Kidney glomerular epithelial cell (primary cell): ENCODE measurements at regions not wholly inside any gene's neighbourhood (a gene's known extent, or its start where the extent isn't known, plus 50 kb on each side); places are given as distances from the start of the nearest gene placed in this dataset.

Source experiments
- DNase-seq: peaks from one replicate; lab custom pipeline; 2025; lab: John Stamatoyannopoulos, UW

DNA sequence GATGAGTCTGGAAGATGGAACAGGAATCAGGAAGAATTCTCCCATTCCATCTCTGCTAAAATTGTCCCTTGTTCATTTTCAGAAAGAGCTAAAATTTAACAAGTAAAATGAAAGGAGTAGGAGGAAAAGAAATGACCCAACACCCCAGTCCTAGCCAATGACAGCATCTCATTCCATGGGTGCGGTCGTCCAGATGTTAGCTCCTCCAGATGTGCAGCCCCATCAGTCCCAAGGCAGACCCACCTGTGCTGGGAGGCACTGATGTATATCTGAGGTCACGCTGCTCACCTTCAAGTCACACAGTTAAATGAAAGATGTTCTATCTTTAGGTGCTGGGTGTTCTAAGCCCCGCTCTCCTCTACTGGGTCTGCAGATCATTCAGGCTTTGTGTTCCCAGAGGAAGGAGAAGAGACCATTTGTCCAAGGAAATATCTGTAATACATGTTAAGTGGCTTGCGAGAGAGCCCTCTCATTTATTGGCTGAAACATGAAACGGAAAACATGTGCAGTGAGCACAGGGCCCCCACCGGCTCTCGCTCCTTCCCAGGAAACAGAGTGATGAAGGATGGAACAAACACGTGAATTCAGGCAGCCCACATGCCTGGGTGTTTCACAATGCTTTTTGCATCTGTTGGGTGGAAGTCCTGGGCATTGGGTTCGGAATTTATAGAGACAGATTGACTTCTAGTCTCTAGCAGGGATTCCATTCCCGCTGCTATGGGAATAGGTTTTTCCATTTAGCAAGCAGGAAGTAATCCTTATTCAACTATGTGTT lies 294.6 kb downstream of the NUAK1 start:
- no peak for DNase-seq

DNA sequence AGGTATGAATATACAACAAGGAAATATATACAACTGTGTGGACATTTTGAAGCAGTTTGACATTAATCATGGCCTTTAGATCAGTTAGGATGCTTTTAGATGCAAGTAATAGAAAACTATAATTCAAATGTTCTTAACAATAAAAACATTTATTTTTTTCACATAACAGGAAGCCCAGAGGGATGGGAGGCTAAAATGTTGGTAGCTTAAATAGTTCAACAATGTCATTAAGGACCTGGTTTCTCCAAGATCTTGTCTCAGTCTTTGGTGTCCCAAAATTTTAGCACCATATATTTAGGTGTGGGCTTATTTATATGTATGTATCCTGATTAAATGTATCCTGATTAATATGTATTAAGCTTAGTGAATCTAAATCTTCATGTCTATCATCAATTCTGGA lies 292.4 kb downstream of the NUAK1 start:
- DNase-seq = no peak

DNA sequence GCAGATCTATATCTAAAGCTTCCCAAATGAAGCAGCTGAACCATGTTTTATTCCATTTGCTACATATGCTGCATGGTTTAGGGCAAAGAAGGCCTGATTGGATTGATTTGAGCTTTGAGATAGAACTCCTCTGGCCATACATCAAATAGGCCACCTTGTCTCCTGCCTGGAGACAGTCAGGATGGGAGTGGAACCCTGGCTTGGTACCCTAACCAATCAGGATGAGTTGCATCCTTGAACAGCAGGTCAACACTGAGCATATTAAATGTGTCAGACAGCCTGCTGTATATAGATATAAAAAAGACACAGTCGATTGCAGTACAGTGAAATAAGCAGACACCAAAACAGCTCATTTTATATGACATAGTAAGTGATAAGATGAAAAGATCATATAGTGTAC lies 291.7 kb downstream of the NUAK1 start:
- no peak for DNase-seq

DNA sequence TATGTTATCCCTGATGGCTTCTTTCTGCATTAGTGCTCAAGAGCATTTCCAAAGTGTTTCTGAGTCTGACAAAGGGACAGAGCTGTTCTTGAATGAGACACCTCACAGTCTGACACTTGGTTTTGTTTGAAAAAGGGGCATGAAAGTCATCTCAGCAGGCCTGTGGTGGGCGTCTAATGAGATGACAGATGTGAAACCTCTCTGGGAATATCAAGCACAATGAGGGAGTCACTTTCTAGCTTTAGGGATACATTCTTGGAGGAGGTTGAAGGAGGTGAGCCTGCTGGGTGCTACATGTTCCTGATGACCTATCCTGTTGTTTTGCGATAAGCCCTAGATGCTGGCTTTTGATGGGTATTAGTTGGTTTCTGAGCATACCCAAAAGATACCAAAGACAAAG lies 290.5 kb downstream of the NUAK1 start:
- DNase-seq = no peak

DNA sequence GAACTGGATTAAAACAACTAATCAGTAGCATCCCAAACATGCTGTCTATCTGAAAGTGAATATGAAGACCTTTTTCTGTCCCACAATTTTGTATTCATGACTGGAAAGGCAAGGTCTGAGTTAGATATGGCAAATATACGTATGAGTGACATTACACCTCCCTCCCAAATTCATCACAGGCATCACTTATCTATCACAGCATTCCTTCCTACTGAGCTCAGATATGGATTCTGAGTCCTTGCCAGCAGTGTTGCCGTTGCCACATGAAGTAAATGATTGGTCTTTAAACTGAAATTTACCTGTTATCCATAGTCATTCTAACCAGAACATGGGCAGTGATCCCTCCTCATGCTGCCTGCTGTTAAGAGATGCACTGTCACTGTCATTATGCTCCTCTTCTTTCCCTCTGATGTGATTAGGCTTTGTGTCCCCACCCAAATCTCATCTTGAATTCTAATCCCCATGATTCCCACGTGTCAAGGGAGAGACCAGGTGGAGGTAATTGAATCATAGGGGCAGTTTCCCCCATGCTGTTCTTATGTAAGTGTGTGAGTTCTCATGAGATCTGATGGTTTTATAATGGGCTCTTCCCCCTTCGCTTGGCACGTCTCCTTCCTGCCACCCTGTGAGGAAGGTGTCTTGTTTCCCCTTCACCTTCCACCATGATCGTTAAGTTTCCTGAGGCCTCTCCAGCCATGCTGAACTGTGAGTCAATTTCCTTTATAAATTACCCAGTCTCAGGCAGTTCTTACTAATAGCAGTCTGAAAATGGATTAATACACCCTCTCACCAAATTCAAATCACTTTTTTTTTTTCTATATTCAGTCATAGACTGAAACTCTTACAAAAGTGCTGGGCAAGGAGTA lies 288.4 kb downstream of the NUAK1 start:
- no peak for DNase-seq

DNA sequence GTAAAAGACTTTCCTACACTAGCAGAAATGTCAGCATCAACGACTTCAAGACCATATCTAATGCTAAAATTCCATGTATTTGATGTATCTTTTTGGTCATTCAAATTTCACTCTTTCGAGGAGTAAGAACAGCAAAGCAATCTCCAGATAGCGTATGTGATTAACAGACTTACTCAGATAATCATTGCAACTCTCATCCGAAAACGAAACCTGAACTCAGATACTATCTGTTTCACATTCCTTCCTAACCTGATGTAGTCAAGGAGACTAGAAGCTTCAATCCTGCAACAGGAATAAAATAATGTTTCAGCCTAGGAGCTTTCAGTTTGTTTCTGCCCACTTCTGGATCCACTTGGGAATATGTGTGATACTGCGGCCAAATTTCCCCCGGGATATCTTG lies 286.3 kb downstream of the NUAK1 start:
- no peak for DNase-seq

DNA sequence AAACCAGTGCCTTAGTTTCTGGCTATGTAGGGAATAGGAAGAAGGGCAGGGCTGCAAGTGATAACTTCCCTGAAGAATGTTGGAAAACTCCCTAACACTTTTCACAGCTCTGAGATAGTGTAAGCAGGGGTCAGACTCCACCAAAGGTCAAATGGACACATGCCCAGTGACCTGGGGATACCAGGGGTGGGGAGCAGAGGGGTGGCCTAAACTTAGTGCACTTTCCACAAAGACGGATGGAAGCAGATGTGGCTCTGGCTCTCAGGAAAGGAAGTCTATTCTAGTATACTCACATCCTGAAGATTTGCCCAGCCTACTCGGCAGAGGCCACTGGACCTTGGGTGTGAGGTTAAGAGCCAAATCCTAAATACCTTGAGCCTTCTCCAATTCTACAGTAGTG lies 285.8 kb downstream of the NUAK1 start:
- no peak for DNase-seq

DNA sequence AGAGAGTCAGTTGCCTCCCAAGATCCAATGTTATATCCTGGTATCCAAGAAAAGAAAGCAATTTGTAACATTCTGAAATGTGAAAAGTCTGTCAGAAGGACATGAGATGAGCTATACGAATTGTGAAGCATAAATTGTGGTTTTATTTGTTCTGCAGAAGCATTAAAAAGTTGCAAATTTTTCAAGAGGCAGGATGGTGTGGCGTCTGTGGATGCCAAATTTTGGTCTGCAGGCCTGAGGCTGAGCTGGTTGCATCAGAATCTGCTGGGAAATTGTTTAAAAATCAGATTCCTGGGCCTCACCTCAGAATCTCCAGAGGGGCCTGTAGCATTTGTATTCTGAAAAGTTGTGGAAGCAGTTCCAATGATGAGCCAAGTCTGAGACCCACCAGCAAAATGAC lies 284.7 kb downstream of the NUAK1 start:
- no peak for DNase-seq

DNA sequence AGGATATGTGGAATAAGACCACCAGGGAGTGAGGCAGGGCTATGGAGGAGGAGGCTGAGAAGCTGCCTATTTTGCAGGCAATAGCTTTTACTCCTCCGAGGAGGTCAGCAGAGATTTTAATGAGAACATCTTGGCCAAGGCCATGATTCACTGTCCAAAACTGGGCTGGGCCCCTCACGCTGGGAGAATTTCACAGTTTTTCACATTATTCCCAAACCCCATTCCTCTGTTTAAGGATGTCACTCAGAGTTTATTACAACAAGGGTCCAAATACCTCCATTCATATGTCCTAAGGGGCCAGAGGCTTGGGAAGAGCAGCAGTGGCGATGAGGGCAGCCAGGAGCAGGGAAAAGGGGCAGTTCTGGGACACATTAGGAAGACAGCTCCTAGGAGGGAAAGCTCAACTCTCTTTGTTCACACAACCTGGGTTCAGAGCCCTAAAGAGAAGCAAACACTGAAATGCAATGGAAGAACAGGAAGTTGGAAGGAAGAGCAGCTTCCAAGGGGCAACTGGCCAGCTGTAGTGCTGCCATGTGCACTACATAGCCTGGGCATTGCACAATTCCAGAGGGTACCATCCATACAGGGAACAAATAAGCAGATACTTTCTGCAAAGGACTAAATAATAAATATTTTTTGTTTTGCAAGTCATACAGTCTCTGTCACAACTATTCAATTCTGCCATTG lies 283.2 kb downstream of the NUAK1 start:
- DNase-seq = no peak

DNA sequence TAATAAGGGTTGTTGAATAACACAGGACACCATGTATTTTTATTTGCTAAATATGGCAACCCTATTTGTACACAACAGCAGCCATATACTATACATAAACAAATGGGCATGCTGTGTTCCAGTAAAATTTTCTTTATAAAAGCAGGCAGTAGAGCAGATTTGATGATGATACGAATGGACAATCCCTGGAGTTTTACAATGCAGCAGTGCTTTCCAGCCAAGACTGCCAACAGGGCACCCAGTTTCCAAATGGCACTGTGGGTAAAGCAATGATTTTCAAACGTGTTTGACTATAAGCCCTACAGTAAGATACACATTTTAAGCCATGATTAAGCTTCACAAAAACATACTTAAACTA lies 282.7 kb downstream of the NUAK1 start:
- DNase-seq = no peak

DNA sequence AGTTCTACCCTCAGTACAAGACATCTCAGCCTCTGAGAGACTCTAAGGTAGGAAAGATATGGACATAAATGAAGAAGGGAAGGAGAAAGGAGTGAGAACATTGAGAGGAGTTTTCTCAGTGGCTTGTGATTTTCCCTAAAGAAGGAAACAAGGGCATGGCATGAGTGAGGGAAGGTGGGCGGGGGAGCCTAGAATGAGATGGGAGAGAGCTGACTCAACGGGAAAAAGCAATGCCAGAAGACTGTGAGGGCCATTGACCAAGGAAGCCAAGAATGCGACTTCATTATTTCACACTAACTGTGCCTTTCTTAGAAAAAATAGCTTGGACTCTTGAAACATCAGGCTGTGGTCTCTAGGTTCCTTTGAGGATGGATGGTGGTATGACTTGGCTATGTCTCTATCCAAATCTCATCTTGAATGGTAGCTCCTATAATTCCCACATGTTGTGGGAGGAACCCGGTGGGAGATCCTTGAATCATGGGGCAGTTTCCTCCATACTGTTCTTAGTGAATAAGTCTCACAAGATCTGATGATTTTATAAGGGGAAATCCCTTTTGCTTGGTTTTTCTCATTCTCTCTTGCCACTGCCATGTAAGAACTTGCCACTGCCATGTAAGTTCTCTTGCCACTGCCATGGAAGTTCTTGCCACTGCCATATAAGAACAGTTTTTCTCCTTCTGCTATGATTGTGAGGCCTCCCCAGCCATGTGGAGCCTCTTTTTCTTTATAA lies 279.6 kb downstream of the NUAK1 start:
- no peak for DNase-seq

DNA sequence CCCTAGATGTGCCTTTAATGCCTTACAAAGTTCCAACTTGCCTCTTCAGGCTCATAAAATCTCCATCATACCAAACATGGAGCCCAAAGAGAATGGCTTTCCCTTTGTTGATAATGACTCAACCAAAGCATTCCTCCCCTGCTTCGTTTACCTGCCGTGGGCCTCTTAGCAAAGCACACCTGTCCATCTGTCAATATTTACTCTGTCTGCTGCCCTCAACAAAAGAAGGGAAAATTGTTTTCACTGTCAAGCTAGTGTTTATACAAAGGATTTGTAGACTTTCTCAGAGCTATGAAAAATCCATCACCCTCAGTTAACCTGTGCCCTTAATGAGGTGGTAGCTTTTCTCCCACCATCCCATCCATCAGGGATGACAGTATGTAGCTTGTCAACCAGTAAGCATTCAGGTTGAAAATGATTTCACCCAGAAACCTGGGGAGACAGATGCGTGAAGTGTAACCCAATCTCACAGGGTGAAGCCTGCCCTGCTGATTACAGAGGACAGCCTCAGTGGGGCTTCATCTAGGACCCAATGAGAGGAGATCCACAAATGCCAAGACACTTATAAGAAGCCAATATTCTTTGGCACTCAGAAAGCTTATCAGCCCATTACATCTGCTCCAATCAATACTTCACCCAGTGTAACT lies 278.1 kb downstream of the NUAK1 start:
- no peak for DNase-seq

DNA sequence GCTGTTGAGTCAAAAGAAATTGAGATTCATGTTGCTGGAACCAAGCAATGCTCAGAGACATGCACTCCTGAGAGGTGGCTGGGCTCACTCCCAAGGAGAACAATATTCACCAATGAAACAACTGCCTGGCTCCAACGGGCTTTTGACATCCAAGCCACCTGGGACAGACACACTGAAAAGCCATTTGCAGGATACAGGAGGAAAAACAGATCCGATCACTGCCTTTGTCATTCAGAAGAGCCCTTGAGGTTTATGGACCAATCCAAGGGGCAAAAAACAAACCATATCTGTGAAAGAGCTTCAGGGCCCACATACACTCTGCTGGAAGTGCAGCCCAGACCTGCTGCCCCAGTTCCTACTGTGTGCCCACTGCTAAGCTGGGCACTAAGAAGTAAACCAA lies 277.5 kb downstream of the NUAK1 start:
- no peak for DNase-seq

DNA sequence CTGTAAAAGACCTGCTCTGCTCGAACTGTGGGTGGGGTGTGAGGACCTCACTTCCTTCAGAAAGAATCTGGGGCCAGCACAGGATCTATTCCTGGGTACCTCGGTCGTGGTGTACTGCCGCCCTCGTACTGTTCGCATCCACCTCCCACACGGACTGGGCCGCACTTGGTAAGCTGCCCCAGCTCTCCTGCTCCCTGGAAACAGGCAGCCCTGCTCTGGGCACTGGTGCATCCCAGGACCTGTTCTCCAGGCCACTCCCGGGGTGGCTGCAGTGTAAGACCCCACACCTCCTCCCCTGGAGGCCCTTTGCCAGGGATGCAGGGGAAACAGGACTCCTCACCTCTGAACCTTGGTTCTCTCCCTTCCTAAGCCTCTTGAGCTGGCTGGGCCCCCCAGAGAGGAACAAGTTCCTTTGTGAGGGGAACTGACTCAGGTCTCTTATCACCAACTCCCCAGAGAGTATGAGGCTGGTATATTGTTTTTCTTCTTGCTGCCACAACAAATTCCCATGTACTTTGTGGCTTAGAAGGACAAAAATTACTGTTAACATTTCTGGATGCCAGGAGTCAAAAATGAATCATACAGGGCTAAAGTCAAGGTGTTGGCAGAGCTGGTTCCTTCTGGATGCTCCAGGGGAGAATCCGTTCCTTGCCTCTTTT lies 276.5 kb downstream of the NUAK1 start:
- DNase-seq = no peak

DNA sequence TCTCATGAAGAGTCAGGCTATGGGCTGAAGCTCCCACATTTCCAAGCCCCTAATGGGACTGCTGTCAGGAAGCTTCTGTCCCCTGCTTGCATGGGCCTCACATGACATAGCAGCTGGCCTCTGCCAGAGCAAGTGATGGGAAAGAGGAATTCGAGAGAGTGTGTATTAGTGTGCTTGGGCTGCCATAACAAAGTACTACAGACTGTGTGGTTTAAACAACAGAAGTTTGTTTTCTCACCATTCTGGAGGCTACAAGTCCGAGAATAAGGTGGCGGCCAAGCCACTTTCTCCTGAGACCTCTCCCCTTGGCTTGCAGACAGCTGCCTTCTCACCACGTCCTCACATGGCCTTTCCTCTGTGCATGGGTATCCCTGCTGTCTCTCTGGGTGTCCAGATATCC lies 274.4 kb downstream of the NUAK1 start:
- no peak for DNase-seq

DNA sequence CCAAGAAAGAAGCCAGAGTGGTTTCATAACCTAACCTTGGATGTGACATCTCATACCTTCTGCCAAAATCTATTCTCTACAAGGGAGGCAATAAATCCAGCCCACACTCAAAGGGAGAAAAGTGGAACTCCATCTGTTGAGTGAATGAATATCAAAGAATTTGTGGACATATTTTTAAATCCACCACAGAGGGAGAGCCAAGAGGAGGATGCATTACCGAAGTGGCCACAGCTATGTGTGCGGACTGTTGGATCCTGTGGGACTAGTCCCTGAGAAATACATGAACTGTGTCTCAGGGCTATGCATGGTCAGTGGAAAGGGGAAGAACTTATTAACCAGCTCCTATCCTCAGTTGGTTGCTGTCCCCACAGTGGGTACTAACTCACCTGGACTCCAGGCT lies 273.9 kb downstream of the NUAK1 start:
- no peak for DNase-seq

DNA sequence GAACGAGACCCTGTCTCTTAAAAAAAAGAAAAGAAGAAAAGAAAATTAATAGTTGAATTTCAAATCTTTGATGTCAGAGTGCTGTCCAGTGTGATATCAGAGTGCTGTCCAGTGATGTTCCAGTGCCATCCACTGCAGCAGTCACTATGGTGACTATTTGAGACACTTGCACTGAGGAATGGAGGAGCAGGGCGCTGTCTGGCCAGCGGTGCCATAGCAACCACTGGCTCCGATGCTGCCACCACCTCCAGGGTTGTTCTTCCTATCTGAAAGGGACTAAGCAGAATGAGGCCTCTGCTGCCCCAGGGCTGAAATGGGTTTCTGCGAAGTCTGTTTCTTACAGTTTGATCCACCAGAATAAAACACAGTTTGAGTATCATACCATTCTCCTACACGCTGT lies 272.9 kb downstream of the NUAK1 start:
- DNase-seq = no peak

DNA sequence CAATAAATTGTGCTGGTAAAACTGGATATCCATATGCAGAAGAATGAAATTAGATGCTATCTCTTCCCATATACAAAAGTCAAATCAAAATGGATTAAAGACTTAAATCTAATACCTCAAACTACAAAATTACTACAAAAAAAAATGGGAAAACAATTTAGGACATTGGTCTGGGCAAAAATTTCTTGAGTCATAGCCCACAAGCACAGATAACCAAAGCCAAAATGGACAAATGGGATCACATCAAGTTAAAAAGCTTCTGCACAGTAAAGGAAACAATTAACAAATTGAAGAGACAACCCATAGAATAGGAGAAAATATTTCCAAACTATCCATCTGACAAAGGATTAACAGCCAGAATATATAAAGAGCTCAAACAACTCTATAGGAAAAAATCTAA lies 264.6 kb downstream of the NUAK1 start:
- DNase-seq = no peak

DNA sequence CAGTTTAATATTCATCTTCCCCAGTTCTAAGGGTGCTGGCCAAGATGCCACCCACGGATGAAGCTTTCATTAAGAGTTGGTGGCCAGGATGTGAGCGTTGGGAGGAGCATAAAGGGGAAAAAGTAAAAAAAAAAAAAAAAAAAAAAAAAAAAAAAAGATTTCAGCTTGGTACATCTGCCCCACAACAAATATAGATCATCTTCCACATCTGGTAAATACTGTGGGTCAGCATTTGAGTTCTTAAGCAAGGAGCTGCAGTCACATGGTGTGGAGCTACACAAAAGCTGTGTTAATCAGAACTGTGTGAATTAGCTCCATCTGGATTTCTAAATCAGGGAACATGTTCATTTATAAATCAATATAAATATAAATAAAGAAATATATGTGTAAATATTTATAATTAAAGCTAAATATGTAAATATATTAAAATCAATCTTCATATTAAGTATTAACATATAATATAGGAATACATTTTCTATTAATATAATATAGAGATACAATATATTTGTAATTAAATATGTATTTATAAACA lies 262.3 kb downstream of the NUAK1 start:
- no peak for DNase-seq

DNA sequence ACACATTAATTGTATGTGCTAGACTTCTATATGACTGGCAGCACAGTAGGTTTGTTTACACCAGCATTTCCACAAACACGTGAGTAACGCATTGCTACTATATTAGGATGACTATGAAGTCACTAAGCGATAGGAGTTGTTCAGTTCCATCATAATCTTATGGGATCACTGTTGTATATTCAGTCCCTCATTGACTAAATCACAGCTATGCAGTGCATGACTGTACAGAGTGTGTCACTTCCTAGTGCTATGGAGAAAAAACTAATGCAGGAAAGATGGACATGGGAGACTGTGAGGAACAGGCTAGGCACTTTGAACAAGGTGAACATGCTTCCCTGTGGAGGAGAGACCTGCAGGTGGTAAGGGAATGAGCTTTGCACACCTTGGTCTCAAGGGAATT lies 259.8 kb downstream of the NUAK1 start:
- no peak for DNase-seq

DNA sequence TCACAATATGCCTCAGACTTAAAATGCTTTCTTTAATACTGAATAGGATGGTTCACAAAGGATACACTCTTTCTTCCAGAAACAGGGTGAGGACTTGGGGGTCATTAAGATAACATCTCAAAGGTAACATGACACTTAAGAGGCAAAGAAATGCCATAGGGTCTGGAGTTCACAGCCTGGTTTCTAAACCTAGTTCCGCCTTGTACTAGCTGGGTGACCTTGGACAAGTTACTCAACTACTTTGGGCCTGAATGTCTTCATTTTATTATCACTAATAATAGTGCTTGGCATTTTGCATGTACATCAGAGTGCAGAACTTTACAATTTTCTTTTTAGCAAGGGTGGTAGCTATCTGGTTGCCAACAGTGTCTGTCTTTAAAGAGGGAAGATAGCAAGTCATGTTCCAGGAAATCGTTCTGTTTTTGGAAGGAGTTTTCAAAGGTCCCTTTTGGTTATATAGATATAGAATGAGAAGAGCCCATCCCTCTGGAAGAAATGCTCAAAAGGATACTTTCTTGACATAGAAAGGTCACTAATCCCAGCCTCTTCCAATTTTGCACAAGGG lies 257.8 kb downstream of the NUAK1 start:
- DNase-seq = no peak
